ENCODE measurements at regions not wholly inside any gene's neighbourhood (a gene's known extent, or its start where the extent isn't known, plus 50 kb on each side); places are given as distances from the start of the nearest gene placed in this dataset.

DNA sequence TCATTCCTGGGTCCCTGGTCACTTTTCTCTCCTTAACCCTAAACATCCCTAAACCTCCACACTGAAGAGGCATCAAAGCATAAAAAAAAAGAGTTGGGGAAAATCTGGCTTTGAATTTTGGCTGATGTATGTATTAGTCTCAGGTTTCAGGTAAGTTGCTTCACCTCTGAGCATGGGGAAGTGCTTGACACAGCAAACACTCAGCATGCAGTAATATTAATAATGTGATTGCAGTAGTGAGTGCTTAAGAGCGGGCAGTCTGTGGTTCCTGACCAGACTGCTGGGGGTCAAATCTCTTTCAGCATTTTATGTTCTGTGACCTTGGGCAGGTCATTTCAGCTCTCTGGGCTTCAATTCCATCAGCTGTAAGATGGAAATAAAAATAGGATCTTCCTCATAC lies 467.9 kb downstream of the SOX2 start:
- Histone ChIP-seq H3K27ac (ENCODE audit: low read depth, low read length) (no peak overlapping the region), H3K9me3 (ENCODE audit: control insufficient read depth, insufficient read depth, low read length) (no peaks in the 10 kb centered on the region), H3K4me3 (ENCODE audit: low read depth, low read length) (no peak overlapping the region), H3K27me3 (ENCODE audit: control insufficient read depth, insufficient read depth, low read length) (no peaks in the 10 kb centered on the region), H3K4me1 (ENCODE audit: control insufficient read depth, insufficient read depth, low read length) (no peaks in the 10 kb centered on the region), H3K36me3 (ENCODE audit: control insufficient read depth, insufficient read depth, low read length) (no peaks in the 10 kb centered on the region)
- DNase-seq (ENCODE audit: low read depth in 4 of 6, low spot score in 6 of 6) = no peak
- WGBS (ENCODE audit: insufficient coverage) = no CpG with 5 or more reads among the region's 1 CpG

DNA sequence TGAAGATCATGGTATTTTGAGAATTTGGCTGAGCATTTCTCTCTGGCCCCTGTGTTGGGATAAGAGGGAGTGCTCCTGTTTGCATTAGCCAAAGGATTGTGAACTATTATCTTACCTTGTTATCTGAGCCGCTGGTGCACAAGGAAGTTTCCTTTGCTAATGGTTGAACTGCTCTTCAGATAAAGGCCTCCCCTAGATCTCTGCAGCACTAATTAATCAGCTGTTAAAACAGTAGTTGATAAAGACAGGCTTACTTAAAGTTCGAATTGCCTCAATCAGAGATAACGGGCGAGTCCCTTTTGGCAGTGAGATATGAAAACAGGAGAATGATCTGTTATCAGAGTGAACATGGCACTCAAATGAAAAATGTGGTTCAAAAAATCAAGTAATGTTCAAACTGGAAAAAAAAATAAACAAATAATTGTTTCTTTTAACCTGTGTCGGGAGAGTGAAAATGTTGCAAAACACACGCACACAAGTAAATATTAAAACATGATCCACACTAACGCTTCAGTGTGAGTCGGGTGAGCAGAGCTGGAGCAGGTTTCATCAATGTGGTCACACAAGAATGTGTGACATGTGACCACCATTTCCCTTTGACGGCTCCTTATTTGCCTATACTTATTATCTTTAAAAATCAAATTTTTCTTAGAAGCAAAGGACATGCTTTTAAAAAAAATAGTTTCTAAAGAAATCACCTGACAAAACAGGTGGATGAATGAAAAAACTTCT lies 469.1 kb downstream of the SOX2 start:
- H3K9me3 ChIP-seq (ENCODE audit: control insufficient read depth, insufficient read depth, low read length) = no peaks in the 10 kb centered on the region

DNA sequence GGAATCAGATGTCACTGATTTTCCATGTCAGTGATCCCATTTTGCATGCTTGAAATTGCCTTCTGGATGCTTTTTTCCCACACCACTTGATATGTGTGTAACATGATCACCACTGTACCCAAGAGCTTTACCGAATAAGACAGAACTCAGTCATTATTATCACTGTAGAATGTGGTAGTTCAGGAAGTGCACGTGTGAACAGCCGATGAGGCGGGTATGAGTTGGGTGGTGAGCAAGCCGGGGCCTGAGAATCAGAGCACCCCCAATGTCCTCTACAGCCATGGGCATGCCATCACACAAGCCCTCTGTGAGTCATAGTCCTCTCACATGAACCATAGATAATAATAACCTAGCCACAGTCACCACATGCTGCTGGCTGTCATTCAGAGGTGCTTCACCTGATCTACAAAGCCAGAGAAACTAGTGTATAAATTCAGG lies 470.8 kb downstream of the SOX2 start:
- no CpG with 5 or more reads among the region's 5 CpGs for WGBS (ENCODE audit: insufficient coverage)
- H3K36me3 ChIP-seq (ENCODE audit: control insufficient read depth, insufficient read depth, low read length) = no peaks in the 10 kb centered on the region
- H3K4me1 ChIP-seq (ENCODE audit: control insufficient read depth, insufficient read depth, low read length) = no peaks in the 10 kb centered on the region
- no peak overlapping the region for H3K27ac ChIP-seq (ENCODE audit: low read depth, low read length)
- no peaks in the 10 kb centered on the region for H3K27me3 ChIP-seq (ENCODE audit: control insufficient read depth, insufficient read depth, low read length)
- H3K9me3 ChIP-seq (ENCODE audit: control insufficient read depth, insufficient read depth, low read length) = no peaks in the 10 kb centered on the region
- no peak for DNase-seq (ENCODE audit: low read depth in 4 of 6, low spot score in 6 of 6)
- H3K4me3 ChIP-seq (ENCODE audit: low read depth, low read length) = no peak overlapping the region

More for the DNA sequence above, 469.1 kb downstream of the SOX2 start:
- 76% methylated on average over 5 of the region's 9 CpGs for WGBS (ENCODE audit: insufficient coverage)
- H3K27me3 ChIP-seq (ENCODE audit: control insufficient read depth, insufficient read depth, low read length) = no peaks in the 10 kb centered on the region
- no peaks in the 10 kb centered on the region for H3K4me1 ChIP-seq (ENCODE audit: control insufficient read depth, insufficient read depth, low read length)
- DNase-seq (ENCODE audit: low read depth in 4 of 6, low spot score in 6 of 6) = no peak
- no peaks in the 10 kb centered on the region for H3K36me3 ChIP-seq (ENCODE audit: control insufficient read depth, insufficient read depth, low read length)
- H3K27ac ChIP-seq (ENCODE audit: low read depth, low read length) = no peak overlapping the region
- H3K4me3 ChIP-seq (ENCODE audit: low read depth, low read length) = no peak overlapping the region

DNA sequence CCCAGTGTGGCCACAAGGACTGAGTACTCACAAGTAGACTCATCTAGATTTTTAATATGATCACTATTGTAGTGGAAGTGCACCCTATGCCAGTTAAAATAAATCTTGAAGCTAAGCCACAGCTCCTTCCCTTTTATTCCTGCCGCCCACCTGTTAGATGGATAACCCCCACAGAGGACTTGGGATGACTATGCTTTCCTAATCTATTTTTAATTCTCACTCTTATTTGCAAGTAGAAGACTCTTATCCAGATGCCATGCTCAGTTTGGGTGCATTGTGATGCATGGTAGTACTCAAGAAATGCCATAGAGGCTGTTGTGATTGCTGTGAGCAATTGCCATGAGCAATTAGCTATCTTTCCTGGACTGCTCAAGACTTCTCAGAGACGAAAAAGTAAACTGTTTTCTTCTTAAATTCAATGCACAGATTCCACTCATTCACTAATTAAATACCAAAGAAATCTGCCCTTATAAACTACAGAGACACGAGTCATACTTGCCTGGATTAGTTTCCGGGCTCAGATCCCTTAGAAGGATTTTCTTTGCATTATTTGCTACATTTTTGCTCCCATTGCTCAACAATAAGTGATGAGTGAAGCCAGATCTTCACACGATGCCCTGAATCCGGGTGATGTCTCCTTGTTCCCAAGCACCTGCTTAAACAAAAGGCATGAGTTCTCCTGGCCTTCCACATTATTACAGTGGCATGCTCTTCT lies 472.1 kb downstream of the SOX2 start:
- DNase-seq (ENCODE audit: low read depth in 4 of 6, low spot score in 6 of 6) = no peak
- 56% methylated on average over 2 of the region's 6 CpGs for WGBS (ENCODE audit: insufficient coverage)
- peaks cover 2% of the 10 kb centered on the region for H3K9me3 ChIP-seq (ENCODE audit: control insufficient read depth, insufficient read depth, low read length)
- H3K27me3 ChIP-seq (ENCODE audit: control insufficient read depth, insufficient read depth, low read length) = no peaks in the 10 kb centered on the region
- no peaks in the 10 kb centered on the region for H3K36me3 ChIP-seq (ENCODE audit: control insufficient read depth, insufficient read depth, low read length)
- no peak overlapping the region for H3K27ac ChIP-seq (ENCODE audit: low read depth, low read length)
- H3K4me3 ChIP-seq (ENCODE audit: low read depth, low read length) = no peak overlapping the region
- H3K4me1 ChIP-seq (ENCODE audit: control insufficient read depth, insufficient read depth, low read length) = no peaks in the 10 kb centered on the region

DNA sequence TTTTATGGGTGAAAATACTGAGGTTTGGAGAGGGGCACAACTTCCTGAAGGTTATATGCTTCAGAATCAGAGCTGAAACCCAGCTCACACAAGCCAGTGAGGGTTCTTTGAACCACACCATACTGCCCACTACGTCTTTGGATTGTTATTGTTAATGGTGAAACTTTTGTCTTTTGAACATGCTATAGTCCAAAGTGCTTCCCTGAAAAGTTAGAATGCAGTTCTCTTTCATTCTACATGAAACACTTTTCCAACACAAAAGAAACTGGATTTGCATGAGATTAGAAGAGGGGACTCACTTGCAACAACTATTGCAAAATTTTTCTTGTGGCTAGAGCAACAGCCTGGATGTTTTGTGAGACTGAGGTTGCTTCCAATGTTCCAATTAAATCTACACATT lies 473.6 kb downstream of the SOX2 start:
- Histone ChIP-seq H3K4me1 (ENCODE audit: control insufficient read depth, insufficient read depth, low read length) (no peaks in the 10 kb centered on the region), H3K4me3 (ENCODE audit: low read depth, low read length) (no peak overlapping the region), H3K27ac (ENCODE audit: low read depth, low read length) (no peak overlapping the region), H3K36me3 (ENCODE audit: control insufficient read depth, insufficient read depth, low read length) (no peaks in the 10 kb centered on the region), H3K9me3 (ENCODE audit: control insufficient read depth, insufficient read depth, low read length) (peaks cover 2% of the 10 kb centered on the region), H3K27me3 (ENCODE audit: control insufficient read depth, insufficient read depth, low read length) (no peaks in the 10 kb centered on the region)
- no CpG with 5 or more reads among the region's 1 CpG for WGBS (ENCODE audit: insufficient coverage)
- no peak for DNase-seq (ENCODE audit: low read depth in 4 of 6, low spot score in 6 of 6)

DNA sequence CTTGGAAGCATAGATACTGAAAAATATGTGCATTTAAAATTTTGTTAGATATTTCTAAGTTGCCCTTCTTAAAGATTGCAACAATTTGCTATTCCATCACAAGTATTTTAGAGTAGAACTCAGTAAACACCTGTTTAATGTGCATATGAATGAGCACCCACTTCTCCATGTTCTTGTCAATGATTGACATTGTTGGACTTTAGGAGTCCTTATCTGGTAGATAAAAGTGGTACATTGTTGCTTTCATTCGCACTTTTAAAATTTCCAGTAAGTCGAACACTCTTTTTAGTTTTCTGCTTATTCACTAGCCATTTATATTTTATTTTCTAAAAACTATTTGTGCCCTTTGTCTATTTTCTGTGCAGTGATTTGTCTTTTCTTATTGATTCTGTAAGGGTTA lies 478.3 kb downstream of the SOX2 start:
- no CpG with 5 or more reads among the region's 2 CpGs for WGBS (ENCODE audit: insufficient coverage)
- Histone ChIP-seq H3K36me3 (ENCODE audit: control insufficient read depth, insufficient read depth, low read length) (no peaks in the 10 kb centered on the region), H3K9me3 (ENCODE audit: control insufficient read depth, insufficient read depth, low read length) (peaks cover 2% of the 10 kb centered on the region), H3K27me3 (ENCODE audit: control insufficient read depth, insufficient read depth, low read length) (no peaks in the 10 kb centered on the region), H3K4me1 (ENCODE audit: control insufficient read depth, insufficient read depth, low read length) (no peaks in the 10 kb centered on the region), H3K27ac (ENCODE audit: low read depth, low read length) (no peak overlapping the region), H3K4me3 (ENCODE audit: low read depth, low read length) (no peak overlapping the region)
- DNase-seq (ENCODE audit: low read depth in 4 of 6, low spot score in 6 of 6) = no peak

DNA sequence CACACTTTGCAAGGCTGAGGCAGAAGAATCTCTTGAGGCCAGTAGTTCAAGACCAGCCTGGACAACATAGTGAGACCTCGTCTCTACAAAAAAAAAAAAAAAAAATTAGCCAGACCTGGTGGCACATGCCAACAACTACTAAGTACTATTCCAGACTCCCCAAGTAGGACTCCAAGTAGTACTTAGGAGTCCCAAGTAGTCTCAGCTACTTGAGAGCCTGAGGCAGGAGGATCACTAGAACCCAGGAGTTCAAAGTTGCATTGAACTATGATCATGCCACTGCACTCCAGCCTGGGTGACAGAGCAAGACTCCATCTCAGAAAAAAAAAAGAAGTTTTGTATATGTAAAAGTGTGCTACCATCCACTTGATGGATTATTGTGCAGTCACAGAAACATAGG lies 486.6 kb downstream of the SOX2 start:
- Histone ChIP-seq H3K27ac (ENCODE audit: low read depth, low read length) (no peak overlapping the region), H3K9me3 (ENCODE audit: control insufficient read depth, insufficient read depth, low read length) (no peaks in the 10 kb centered on the region), H3K4me1 (ENCODE audit: control insufficient read depth, insufficient read depth, low read length) (no peaks in the 10 kb centered on the region), H3K27me3 (ENCODE audit: control insufficient read depth, insufficient read depth, low read length) (no peaks in the 10 kb centered on the region), H3K4me3 (ENCODE audit: low read depth, low read length) (no peak overlapping the region), H3K36me3 (ENCODE audit: control insufficient read depth, insufficient read depth, low read length) (no peaks in the 10 kb centered on the region)
- no peak for DNase-seq (ENCODE audit: low read depth in 4 of 6, low spot score in 6 of 6)
- no CpG with 5 or more reads among the region's 1 CpG for WGBS (ENCODE audit: insufficient coverage)

DNA sequence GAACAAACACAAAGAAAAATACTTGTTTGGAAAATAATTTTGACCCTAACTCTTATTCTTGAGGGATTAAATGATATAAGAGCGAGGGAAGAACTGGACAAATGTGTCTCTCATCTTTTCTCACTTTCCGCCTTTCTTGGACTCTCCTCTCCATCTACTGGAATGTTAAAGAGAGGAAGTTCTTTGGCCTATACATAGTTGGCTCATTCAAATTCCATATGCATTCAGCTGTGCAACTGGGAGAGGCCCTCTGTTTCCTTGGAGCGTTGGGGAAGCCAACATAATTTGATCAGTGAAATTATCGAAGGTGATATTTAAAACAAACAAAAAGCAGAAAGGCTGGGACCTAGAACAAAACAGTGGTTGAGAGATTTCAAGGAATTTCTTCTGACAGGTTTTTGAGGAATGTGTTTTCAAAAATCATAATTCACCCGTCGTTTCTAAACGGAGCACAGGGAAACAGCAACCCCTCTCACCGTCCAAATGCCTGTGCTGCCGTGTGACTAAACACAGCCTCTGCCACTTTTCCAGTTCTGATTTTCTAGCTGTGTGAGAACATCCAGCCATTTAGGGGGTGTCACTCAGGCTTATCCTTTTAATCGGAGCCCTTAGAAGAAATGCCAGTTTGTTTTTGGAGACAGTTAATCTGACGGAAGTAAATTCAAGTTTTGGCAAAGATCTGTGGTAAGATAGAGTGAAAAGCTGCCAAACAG lies 489.9 kb downstream of the SOX2 start:
- no peaks in the 10 kb centered on the region for H3K36me3 ChIP-seq (ENCODE audit: control insufficient read depth, insufficient read depth, low read length)
- 26% methylated on average over 5 of the region's 11 CpGs for WGBS (ENCODE audit: insufficient coverage)
- H3K9me3 ChIP-seq (ENCODE audit: control insufficient read depth, insufficient read depth, low read length) = no peaks in the 10 kb centered on the region
- peak in 3 of 6 donors; percentile 15 to 72 (median 38) for DNase-seq (ENCODE audit: low read depth in 4 of 6, low spot score in 6 of 6)
- no peak overlapping the region for H3K4me3 ChIP-seq (ENCODE audit: low read depth, low read length)
- H3K27me3 ChIP-seq (ENCODE audit: control insufficient read depth, insufficient read depth, low read length) = no peaks in the 10 kb centered on the region
- peak overlapping the region; percentile 22 for H3K27ac ChIP-seq (ENCODE audit: low read depth, low read length)
- H3K4me1 ChIP-seq (ENCODE audit: control insufficient read depth, insufficient read depth, low read length) = no peaks in the 10 kb centered on the region

DNA sequence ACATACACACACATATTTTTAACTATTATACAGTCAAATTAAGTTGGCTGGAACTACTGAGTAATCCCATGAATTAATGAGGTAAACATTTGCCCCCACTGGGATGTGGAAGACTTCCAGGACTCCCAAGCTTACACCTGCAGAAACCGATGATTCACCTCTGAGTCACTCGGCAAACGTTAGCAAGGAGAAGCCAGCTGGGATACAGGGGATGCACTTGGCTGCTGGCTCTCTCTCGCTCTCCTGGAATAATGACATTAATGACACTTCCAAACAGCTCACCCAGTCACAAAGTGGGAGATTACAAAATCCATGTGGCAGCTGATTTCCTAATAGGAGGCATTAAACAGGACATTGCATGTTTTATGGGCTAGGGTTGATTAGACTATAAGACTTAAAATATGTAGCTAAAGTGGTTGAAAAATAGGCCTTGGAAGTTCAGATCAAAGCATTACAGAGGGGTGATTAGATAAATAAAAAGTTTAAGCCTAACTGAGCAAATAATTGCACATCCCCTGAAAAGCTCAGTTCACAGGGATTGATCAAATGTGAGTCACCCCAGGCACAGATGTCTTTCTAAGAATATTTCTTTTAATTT lies 500.9 kb downstream of the SOX2 start:
- Histone ChIP-seq H3K4me3 (ENCODE audit: low read depth, low read length) (no peak overlapping the region), H3K27ac (ENCODE audit: low read depth, low read length) (no peak overlapping the region), H3K4me1 (ENCODE audit: control insufficient read depth, insufficient read depth, low read length) (no peaks in the 10 kb centered on the region), H3K9me3 (ENCODE audit: control insufficient read depth, insufficient read depth, low read length) (no peaks in the 10 kb centered on the region), H3K27me3 (ENCODE audit: control insufficient read depth, insufficient read depth, low read length) (no peaks in the 10 kb centered on the region), H3K36me3 (ENCODE audit: control insufficient read depth, insufficient read depth, low read length) (no peaks in the 10 kb centered on the region)
- DNase-seq (ENCODE audit: low read depth in 4 of 6, low spot score in 6 of 6) = peak in 2 of 6 donors; percentile 48 to 61
- WGBS (ENCODE audit: insufficient coverage) = 17% methylated on average over 4 of the region's 4 CpGs
